ENCODE measurements at regions not wholly inside any gene's neighbourhood (a gene's known extent, or its start where the extent isn't known, plus 50 kb on each side); places are given as distances from the start of the nearest gene placed in this dataset.
"Not testable (repeated sequence)": the region's sequence is repeated elsewhere in the genome, so short reads cannot be mapped to it uniquely, and the experiment has no call there.

DNA sequence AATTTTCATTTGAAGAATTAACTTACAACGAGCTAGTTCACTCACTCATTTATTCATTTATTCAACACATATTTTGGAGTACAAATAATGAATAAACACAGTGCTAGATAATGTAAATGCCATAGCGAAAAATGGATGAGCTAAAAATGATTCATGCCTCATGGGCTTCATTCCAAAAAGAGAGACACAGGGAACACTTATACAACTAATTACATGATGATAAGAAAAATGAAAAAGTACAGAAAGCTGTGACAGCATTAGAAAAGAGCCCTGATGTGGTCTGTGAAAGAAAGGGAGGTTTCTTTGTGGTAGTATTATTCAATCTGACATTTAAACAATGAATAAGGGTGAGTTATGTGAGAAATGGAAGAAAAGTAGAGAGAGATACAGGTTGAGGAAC is 726.4 kb downstream of the AMY1C start:
- DNase-seq, result no peak

DNA sequence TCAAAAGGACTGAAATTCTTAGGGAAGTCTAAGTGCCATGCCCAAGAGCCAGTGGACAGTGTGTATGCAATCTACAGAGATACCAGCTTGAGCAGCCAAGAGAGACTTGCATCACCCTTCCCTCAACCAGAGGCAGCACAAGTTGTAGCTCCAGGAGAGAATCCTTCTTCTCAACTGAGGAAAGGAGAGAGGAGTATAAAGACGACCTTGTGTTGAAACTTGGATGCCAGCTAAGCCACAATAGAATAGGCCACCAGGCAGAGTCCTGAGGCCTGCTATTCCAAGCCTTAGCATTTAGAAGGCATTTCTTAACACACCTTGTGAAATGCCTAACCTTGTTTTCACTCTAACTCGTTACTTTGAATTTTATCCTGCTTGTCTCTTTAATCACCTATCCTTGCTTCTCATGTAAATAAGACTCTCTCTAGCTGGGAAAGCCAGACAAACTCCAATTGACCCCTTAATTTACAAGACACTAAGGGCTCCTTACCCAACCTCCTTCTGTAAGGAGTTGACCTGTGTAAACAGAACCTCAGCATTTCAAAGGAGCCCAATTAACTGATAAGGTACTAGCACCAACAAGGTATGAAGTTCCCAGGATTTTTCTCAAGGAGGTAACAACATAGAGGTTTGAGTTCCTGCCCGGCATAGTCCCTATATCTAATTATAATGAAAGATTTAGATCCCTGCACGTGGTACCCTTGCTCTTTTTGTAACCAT is 738.8 kb downstream of the AMY1C start:
- DNase-seq, result no peak

DNA sequence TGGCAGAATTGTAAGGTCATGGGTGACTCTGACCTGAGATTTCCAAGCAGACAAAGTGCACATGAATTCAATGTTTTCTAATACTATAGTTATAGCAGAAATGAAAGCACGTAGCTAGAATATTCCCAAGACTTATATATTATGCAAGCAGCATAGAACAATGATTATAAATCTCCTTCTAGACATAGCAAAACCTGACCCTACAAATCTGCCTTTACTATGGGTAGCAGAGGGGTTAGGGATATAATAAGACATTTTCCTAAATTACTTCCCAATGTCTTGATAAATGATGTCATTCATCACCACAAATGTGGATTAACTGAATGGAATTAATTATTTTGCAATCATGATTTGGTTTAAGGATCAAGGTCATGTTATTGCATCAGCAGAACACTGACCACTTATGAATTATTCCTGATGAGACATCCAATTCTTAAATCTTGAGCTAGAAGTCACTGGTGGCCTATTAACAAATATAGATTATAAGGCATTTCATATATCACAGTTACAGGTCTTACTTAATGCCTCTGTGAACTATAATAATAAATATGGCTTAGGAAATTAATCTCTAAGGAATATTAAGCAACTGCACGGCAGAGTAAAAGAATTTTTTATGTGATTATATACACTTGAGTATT is 776.6 kb downstream of the AMY1C start:
- DNase-seq, result no peak

DNA sequence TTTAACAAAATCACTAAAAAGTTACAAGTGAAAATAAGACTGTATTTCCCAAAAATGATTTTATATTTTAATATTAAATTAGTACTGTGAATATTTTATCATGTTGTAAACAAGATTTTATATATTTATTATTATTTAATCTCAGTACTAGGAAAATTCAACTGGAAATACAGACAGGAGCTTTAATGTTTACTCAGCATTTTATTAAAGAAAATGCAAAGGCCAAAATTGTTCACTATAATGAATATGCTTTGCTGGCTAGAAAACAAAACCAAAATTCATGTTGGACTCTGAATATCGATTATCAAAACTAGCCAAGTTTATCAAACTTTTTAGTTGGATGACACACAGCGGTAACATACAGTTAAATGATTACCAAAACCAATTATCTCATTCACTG is 782.3 kb downstream of the AMY1C start:
- DNase-seq, result no peak

DNA sequence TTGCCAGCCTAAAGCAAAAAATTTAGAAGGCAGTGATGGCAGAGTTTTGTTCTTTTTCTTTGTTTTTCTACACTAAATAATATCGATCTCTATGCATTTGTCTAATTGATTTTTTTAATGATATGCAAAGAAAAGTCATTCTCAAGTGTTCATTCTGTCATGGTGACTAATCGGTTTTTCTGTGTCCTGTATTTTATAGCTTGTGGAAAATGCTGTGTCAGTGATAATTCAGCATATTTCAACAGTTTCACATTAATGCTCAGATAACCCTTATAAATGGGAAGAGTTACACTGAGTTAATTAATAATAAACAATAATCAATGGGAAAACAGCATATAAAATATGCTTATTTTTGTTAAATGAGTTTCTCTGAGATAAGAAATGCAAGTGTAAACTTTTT is 824.9 kb downstream of the AMY1C start:
- peak; percentile 59 for DNase-seq

DNA sequence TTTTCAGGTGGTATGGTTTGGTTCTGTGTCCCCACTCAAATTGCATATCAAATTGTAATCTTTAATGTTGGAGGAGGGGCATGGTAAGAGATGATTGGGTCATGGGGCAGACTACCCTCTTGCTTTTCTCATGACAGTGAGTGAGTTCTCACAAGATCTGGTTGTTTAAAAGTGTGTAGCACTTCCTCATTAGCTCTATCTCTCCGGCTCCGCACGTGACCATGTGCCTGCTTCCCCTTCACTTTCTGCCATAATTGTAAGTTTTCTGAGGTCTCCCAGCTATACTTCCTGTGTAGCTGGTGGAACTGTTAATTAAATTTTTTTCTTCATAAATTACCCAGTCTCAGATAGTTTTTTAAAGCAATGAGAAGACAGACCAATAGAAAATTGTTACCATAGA is 843.2 kb downstream of the AMY1C start:
- DNase-seq, result peak; percentile 46

DNA sequence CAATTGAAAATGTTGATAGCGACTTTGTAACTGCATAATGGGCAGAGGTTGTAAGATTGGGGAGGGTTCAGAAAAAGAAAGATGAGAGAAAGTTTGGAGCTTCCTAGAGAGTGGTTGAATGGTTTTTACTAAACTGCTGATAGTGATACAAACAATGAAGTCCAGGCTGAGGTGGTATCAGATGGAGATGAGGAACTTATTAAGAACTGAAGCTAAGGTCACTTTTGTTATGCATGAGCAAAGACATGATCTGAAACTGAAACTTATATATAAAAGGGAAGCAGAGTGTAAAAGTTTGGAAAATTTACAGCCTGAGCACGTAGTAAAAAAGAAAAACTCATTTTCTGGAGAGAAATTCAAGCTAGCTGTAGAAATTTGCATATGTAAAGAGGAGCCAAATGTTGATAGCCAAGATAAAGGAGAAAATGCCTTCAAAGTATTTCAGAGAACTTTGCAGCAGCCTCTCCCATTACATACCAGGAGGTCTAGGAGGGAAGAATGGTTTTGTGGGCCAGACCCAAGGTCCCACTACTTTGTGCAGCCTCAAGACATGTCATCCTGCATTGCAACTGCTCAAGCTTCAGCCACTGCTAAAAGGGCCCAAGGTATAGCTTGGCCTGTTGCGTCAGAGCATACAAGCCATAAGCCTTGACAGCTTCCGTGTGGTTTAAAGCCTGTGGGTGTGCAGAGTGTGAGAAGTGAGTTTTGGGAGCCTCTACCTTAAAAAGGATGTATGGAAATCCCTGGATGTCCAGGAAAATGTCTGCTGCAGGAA is 843.9 kb downstream of the AMY1C start:
- peak; percentile 42 for DNase-seq

DNA sequence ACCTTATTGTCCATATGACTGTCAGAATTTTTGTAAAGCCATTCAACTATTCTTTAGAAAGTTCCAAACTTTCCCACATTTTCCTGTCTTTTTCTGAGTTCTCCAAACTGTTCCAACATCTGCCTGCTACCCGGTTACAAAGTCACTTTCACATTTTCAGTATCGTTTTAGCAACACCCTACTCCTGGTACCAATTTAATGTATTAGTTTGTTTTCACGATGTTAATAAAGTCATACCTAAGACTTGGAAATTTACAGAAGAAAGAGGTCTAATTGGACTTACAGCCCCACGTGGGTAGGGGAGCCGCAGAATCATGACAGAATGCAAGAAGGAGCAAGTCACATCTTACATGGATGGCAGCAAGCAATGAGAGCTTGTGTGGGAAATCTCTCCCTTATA is 867.8 kb downstream of the AMY1C start:
- DNase-seq, result no peak

DNA sequence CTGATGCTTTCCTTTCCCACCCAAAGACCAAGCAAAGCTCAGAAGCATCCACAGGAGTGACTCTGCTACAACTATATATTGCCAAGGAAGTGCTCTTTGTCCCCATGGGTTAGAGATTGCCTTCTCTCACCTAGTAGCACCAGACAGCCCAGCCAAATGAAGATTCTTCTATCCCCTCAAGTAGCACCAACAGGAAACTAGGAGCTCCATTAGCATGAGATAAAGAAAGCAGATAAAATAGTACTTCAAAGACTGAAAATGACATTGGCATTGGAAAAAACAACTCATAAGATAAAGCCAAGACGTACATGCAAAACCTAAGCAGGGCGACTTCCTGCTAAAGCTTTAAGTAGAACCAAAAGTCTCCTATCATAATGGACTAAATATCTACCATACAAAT is 871.5 kb downstream of the AMY1C start:
- no peak for DNase-seq

DNA sequence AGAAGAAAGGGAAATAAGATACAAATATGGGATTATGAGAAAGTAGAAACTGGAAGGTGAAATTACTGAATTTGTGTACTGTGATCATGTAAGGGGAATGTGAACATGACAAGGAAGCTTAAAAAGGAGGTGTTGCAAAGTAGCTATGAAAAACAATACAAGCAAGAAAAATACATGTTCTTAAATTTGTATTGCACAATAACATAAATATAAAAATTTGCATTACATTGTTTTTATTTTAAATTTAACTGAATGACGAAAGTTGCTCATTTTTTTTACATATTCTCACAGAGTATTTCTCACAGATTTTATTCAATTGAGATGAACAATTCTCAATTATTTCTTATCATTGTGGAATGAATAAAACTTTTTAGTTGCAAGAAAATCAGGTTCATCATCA is 874.8 kb downstream of the AMY1C start:
- no peak for DNase-seq

DNA sequence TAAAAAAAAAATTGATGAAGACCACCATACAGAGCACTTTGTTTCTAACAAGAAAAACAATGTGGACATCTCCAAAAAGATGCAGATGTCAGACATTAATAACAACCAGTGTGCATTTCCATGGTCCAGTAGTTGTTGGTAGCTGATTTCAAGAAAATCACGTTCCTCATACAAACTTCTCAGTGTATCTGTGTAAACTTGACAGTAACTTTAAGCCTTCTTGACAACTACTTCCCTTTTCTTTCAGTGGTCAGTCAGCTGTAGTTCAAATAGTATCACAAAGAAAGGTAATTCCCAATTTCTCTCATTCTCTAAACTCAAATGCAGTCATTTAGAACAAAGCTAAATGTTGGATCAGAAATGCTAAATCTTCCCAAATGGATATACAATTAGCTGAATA is 879.9 kb downstream of the AMY1C start:
- DNase-seq, result peak; percentile 55

DNA sequence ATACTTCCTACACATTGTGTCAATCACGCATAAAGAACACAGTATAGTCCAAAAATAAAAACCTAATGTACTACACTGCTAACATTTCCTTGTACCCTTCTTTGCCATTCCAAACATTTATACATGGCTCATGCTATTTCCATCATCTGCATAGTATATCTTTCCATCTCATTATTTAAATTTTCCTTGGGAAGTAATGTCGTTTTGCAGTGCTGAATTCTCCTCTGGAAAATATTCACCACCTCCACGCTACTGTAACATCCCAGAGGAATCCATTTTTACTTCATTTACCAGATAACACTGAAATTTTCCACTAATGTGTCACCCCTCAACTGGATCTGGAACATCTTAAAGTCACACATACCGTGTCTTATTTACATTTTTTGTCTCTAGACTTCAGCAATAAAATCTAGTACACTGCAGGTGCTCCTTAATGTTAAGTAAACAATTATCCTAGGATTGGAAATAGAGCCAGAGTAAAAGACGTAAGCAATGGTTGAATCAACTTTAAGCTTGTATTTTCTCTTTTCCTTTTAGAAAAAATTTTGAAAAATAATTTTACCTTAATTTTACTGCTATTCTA is 881.0 kb downstream of the AMY1C start:
- DNase-seq, result no peak

DNA sequence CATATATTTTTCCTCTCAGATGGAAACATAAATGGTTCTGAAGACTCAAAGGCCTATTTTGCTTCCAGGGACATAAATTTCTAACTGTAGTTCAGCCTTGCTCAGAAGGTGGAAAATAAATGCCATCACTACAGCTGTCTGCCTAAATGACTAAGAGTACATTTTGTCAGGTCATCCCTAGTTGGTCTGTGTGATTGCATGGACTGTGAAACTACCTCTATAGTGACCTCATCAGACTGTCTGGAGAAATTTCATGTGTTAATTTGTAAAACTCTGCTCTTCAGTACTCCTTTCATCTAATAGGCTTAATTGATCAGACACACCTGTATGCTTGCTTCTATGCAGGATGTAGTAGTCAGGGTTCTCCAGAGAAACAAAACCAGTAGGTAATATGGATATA is 886.9 kb downstream of the AMY1C start:
- peak; percentile 82 for DNase-seq

DNA sequence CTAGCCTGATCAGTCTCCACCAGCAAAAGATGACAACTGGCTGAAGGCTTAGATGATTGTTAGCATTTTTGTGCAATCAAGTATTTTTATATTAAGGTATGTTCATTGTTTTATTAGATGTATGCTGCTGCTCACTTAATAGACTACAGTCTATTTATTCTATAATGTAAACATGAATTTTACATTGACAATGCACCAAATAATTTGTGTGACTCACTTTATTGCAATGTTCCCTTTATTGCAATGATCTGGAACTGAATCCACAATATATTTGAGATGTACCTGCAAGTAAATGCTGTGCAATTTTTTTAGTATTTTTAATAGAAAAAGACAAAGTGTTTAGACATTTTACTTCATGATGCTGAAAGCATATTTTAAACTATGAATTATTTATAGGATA is 896.5 kb downstream of the AMY1C start:
- no peak for DNase-seq

DNA sequence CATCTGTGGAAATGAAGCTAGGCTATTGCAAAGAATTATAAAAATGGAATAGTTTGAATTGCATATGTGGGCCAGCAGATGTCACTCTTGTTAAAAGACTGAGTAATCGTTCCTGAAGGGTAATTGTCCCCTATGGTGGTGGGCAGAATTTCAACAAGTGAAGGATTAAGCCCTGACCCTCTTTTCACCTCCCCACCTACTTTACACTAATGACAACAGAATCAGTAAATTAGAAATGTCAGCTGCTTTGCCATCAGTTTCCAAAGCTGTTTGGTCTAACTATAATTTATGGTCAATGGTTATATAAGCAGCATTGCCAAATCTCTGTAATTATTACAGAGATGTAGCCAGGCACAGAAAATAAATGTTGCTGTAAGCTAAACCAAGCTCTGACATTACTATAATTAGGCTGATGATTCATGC is 898.6 kb downstream of the AMY1C start:
- peak; percentile 73 for DNase-seq

DNA sequence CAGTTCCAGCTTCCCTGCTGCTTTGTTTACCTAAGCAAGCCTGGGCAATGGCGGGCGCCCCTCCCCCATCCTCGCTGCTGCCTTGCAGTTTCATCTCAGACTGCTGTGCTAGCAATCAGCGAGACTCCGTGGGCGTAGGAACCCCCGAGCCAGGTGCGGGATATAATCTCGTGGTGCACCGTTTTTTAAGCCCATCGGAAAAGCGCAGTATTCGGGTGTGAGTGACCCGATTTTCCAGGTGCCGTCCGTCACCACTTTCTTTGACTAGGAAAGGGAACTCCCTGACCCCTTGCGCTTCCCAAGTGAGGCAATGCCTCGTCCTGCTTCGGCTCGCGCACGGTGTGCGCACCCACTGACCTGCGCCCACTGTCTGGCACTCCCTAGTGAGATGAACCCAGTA is 914.7 kb downstream of the AMY1C start:
- not testable (repeated sequence) for DNase-seq

DNA sequence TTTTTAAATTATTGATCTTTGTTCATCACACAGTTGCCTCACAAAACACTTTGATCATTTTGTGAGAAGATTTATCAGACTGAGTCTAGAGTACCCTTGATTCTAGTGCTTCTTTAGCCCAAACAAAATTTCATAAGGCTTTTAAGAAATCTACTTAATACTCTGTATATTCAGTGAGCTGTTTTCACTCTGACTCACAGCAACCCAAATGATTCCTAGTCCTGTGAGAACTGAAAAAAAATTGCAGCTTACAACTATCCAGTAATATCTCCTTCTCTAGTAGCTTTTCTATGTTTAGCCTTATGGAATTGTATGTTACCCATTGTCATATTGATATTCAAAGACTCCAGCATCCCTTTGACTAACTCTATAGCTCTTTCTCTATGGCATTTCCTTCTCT is 915.6 kb downstream of the AMY1C start:
- DNase-seq, result no peak

DNA sequence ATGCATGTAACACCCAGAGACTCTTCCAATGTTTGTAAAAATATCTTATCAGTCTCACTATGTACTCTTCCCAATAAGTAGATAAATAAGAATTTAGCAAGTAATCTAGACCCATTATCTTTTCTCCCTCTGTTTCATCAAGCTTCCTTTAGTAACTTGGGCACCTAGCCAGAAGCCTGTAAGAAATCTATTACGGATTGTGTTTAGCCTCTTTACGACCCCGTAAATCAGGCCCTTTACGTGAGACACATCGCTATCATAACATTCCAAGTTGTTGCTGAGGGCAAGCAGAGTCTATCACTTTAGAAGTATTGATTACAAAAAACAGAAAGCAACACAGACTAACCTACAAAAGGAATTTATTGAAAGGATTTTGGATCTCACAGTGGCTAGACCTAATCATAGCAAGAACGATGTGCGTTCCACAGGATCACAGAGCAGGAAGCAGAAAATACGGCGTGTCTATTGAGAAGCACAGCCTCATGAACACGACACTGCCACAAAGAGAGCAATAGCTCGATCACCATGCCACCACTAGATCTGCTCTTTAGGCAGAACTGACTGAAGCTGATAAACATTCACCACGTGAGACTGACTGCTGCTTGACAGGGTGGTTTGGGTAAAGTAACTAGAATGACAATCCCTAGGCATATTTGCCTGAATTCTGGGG is 922.1 kb downstream of the AMY1C start:
- peak; percentile 76 for DNase-seq

DNA sequence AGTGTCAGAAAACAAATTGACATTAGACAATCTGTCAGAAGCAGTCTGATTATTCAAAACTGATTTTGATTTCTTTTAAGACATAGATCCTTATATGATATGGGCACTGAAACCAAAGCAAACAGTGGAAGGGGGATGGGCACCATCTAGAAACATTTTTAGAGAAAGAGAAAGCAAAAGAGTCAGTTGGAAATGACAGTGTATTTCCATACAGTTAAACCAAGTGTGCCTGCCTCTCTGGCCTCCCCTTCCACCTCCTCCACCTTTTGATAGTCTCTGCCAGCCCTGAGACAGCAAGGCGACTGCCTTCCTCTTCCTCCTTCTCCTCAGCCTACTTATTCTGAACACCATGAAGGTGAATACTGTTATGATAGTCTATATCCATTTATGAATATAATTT is 949.7 kb downstream of the AMY1C start:
- DNase-seq, result peak; percentile 83

DNA sequence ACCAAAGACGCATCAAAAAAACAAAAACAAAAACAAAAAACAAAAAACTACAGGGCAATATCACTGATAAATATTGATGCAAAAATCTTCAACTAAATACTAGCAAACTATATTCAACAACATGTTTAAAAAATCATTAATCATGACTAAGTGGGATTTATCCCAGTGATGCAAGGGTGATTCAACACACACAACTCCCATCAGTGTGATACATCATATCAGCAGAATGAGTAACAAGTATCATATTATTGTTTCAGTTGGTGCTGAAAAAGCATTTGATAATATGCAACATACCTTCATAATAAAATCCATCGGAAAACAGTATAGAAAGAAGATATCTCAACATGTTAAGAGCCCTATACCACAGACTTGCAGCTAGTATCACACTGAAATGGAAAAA is 953.0 kb downstream of the AMY1C start:
- DNase-seq, result no peak

DNA sequence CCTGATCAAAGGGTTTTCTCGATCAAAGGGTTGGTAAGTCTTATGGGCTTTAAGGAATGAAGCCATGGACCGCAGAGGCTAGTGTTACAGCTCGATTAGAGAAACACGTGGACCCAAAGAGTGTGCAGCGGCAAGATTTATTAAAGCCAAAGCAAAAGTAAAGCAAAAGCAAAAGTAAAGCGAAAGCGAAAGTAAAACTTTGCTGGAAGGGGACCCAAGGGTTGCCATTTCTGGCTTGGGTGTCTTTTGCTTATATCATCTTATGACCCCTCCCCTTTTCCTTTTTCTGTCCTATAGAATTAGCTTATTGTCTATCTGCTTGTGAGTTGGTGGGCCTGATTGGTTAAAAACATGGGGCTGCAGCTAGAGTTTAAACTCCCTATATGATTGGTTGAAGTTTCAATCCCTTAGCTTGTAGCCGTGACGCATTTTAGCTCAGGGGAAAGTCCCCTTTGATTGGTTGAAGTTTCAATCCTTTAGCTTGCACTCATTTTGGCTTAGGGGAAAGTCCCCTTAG is 957.0 kb downstream of the AMY1C start:
- peak; percentile 91 for DNase-seq

DNA sequence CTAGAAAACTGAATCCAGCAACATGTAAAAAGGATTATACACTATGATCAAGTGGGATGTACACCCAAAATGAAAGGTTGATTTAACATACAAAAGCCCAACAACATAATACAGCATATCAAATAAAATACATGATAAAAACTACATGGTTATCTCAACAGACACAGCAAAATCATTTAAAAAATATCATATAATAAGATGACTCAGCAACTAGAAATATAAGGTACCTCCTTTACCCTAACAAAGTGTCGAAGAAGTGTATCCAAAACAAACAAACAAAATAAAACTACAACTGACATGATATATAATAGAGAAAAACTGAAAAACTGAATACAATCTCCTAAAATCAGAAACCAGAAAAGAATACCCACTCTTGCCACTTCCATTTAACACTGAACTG is 969.1 kb downstream of the AMY1C start:
- DNase-seq, result no peak

DNA sequence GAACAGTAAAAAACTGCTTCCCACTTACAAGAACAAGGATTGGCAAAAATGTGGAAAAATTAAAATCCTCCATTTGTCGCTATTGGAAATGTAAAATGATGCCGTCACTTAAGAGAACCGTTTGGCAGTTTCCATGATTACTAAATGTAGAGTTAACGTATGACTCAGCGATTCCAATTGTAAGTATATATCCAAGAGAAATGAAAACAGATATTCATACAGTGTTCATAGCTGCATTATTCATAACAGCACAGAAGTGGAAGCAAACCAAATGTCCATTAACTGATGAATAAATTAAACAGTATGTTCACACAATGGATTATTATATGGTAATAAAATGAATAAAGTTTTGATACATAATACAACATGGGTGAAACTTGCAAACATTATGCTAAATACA is 971.0 kb downstream of the AMY1C start:
- no peak for DNase-seq
